ENCODE measurements at regions not wholly inside any gene's neighbourhood (a gene's known extent, or its start where the extent isn't known, plus 50 kb on each side); places are given as distances from the start of the nearest gene placed in this dataset.
"Not testable (repeated sequence)": the region's sequence is repeated elsewhere in the genome, so short reads cannot be mapped to it uniquely, and the experiment has no call there.

DNA sequence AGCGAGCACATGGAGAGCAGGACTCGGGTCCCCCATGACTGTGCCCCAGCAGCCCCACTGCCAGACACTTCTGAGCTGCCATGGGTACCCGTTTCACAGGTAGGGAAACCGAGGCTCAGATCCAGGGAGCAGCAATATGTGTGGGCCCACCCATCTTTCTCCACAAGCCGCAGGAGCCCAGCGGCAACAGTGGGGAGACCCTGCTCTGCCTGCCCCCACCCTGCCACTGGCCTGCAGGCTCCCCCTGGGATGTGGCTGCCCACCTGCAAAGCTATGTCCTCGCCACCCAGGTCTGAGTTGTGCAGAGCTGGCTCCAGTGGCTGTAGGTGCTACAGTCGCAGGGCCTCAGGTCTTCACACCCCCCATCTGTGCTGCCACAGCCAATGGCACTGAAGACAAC lies 50.6 kb upstream of the C1QTNF9B start:
- DNase-seq, result no peak

DNA sequence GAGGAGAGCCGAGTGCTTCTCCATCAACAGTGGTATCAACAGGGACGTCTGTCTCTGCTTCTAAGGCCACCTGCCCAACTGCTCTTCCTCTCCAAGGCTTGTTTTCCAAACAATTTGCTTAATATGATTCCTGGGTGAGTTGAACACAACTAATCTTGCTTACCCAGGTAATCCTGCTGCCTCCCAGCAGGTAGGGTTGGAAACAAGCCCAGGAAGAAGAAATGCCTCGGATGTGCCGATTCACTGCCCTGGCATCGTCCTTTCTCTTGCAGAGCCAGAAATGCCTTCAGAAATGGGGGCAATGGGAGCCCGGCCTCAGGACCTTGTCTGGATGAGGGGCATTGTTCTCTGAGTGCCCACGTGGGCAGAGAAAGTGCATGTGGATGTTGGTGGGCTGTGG lies 51.9 kb upstream of the C1QTNF9B start:
- no peak for DNase-seq

DNA sequence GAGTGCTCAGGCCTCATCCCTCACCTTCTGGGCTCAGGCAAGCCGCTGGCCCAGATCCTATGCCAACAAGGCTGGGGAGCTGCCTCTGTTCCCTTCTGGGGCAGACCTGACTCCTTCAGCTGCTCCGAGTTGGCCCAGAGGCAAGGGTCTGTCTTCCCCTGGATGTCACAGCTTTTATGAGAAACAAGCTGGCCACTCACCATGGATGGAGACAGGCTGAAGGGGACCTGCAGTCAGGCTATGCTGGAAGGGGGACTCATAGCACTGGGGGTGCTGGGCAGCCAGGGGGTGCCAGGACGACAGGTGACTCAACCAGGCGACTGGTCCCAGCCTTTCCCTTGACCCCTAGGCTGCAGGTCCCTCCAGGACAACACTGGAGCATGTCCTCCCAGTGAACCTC lies 52.4 kb upstream of the C1QTNF9B start:
- no peak for DNase-seq

DNA sequence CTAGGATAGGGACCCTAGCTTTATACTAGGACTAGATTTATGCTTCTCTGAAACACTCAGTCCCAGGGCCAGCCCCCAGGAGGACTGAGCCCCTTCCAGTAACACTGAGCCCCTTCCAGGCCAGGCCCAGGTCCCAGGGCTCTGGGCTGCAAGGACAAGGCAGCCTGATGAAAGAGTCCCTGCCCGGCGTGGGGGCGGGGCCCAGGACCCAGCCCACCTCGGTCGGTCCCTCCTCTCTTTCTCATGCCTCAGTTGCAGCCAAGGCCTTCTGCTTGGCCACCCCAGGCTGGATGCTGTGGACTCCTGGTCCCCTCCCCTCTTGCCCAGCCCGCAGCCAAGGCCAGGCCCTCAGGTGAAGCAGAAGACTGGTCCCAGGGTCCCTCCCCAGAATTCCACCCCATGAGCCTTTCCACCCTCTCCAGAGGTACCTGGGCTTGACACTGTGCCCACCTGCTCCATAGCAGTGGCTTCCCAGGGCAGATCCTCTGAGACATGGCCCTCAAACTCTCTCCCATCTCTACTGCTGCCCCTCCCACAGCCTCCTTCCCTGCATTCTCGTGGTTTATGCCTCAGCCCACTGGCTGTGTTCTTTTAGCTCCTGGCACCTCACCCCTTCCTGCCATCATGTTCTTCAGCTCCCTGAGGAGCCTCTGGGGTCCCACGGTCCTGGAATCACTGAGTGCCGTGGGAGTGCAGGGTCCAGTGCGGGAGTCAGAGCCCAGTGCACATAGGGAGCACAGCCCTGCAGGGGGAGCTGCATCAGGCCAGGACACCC lies 53.6 kb upstream of the C1QTNF9B start:
- DNase-seq, result no peak

DNA sequence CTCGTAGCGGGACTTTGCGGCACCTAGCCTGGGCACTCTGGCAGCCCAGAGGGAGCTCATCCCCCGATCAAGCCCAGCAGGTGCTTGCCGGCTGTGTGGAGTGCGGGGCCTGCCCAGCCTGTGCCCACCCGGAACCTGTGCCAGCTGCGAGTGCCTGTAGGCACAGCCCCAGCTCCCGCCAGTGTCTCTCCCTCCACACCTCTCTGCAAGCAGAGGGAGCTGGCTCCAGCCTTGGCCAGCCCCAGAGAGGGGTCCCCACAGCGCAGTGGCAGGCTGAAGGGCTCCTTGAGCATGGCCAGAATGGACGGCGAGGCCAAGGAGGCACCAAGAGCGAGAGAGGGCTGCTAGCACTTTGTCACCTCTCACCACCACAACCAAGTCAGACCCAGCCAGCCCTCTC lies 55.5 kb upstream of the C1QTNF9B start:
- no peak for DNase-seq

DNA sequence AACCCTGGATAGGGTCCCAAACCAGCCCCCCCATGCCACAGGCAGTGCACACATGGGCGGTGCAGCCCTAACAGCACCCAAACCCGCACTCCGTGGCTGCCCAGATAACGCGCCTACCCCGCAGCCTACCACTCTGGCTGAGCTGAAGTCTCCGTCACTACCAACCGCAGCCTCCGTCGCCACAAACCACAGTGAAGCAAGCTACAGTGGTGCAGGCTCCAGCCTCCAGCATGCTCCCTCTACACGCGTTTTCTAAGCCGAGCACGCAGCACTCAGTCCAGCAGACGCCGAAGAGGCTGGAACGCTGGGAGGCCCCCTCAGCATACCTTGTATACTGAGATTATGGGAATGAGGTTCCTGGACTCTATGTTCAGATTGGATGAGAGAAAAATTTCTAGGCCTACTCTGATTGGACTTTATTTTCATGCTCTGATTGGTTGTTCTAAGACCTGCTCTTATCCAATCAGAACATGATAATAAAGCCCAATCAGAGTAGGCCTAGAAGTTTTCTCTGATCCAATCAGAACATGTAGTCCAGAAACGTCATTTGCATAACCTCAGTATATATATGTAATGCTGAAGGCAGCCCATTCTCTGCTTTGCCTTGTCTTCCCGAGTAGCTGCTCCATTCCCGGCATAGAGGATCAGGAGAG lies 56.7 kb upstream of the C1QTNF9B start:
- DNase-seq, result no peak

DNA sequence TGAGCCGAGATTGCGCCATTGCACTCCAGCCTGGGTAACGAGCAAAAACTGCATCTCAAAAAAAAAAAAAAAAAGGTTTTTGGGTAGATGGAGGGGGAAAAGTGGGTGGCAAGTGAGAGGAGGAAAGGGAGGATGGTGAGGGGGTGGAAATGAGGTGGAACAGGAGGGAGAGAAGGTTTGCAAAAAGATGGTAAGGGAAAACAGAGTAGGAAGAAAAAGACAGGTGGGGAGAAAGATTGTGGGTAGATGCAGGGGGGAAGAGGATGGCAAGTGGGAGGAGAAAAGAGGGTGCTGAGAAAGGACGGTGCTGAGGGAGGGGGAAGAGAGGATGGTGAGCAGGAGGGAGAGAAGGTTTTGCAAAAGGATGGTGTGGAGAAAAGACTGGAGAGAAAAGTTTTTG lies 57.8 kb upstream of the C1QTNF9B start:
- DNase-seq, result no peak

DNA sequence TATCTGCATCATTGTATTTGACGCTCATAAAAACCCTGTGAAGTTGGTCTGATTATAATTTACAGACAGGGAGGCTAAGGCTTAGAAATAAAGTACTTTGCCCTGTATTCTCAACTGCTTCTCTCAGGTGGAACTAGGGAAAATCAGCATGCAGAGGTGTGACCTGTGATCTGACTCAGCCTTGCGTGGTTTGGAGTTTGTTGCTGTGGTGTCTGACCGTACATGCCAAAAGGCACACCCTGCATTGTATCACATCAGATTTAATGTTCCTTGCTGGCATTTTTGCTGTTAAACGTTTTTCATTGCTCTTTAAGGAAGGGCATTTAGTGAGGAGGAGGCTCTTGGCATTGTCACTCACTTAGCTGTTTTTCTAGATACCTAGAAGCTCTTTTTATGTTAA lies 58.8 kb upstream of the C1QTNF9B start:
- DNase-seq, result no peak

DNA sequence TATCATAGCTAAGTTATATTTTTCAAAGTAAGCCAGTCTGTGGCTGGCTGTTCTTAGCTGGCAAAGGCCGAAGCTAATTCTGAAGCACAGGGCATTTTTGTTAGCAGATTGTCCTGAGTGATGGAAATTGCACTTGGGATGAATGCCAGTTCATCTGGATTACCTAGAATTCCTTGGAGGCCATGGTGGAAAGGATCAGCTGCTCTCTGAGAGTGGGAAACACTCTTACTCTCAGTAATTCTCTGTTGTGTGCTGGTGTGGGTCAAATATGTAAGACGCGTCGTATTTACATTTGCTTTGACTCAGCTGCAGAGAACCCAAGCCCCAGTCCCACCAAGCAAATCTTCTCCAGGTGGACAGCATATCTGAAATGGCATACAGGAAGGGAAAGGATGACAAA lies 60.7 kb upstream of the C1QTNF9B start:
- no peak for DNase-seq

DNA sequence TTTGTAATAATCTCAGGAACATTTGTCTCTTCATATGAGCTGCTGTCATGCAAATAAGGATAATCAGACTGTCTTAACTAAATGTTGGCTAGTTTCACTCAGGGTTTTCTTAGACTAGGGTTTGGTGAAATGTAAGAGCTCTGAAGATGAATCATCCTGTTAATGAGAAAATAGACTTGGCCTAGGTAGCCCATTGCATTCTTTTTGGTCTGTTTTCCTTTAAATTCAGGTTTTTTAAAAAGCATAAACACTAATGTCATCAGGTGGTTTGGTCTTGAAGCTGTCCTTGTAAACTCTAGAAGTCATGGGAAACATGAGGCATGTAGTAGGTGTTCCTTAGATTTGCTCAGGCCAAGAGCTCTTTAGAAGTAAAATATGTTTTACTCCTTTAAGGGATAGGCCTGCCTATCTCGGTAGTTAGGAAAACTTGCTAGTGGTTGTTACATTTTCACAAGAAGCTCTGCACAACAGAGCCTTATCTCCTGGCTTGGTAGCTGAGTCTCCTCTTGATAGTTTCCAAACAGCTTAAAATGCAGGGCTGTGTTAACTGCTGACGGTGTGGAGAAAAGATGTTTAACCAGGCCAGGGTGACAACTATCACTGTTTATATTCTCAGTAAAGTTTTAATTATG lies 62.0 kb upstream of the C1QTNF9B start:
- DNase-seq, result no peak

DNA sequence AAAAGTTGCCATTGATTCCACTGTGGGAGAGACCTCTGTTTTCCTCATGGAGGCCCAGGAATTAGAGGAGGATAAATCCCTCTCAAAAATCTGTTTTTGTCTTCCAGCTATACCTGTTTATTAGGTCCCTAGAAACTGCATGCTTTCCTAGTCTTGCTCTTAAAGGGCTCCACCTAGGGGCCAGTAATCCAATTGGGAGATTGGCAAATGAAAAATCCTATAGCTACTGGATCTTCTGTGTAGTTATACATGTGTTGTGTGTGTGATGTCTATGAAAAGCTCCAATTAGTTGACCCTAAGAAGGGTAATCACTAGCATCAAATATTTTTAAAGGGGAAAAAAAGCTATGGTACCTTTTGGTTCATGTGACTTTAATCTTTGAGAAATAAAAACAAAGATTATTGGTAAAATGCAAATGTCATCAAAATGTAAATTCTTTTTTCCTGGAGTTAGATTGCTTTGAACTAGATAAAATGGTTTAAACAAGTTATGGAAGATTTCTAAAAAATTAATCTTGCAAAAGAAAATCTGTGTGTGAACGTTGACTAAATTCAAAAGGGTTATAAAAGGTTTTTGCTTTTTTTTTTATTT lies 63.4 kb upstream of the C1QTNF9B start:
- DNase-seq, result no peak

DNA sequence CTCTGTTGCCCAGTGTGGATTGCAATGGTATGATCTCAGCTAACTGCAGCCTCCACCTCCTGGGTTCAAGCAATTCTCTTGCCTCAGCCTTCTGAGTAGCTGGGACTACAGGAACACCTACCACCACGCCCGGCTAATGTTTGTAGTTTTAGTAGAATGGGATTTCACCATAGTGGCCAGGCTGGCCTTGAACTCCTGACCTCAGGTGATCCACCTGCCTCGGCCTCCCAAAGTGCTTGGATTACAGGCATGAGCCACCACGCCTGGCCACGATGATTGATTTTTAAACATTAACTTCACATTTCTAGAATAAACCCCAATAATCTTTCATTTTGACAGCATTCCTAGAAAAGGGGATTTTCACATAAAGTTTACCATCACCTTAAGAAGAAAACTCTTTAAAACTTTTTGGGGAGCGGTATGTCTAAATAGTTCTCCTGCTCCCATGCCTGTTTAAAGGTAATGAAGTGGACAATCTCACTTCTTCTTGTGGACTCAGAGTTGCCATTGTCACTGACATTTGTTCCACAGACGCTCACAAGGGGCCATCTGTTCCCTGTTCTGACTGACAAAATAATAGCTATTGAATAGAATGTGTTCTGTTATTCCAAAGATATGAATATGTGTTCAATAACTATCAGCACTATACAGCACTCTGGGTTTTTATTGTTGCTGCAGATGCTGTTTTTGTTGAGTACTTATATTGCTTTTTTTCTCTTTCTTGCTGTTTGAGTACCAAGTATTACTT lies 66.1 kb upstream of the C1QTNF9B start:
- no peak for DNase-seq

DNA sequence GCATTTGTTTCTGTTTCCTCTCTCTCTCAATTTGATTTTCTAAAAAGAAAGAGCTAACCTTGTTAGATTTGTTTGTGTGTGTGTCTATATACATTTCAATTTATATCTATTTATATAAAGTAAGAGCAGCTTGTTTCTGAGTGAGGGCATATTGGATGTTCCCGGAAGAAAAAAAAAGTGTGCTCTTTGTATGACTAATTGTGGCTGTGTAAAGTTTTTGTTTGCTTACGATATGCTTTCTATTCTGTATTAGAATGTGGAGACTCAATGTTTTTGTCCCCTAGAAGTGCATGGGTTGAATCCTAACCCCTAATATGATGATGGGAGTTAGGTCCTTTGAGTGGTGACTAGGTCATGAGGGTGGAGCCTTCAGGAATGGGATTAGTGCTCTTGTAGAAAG lies 66.6 kb upstream of the C1QTNF9B start:
- no peak for DNase-seq

DNA sequence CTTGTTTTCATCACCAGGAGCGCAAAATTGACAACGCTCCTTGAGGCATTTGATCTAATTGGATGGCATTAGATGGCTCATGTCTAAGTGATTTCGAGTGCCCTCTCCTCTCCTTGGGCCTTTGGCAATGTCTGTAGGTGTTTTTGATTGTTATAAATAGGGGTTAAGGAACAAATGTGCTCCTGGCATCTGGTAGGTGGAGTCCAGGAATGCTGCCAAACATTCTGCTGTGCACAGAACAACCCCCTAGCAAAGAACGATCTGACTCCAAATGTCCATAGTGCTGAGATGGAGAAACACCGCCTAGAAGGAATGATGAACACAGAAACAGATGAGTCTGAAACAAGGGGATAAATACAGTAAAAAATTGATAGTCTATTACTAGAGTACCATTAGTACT lies 68.0 kb upstream of the C1QTNF9B start:
- no peak for DNase-seq

DNA sequence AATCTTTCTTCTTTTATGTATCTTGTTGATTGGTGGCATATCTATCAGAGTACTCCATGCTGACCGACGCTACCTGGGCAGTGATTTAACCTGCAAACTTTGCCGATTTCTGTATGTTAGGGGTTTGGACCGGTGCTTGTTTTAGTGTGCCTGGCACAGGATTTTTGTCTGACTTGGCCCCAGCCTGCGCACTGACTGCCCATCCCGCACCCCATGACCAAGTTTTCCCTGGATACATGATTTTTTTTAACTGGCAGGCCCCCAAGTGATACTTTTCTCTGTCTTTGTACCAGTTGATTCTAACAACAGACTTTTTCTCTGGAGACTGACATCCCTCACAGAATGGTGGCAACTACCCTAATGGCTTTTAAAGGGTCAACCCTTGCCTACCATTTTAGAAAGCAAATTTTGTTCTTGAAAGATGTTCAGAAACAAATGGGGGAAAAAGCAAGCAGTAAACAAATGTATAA lies 69.0 kb upstream of the C1QTNF9B start:
- DNase-seq, result no peak

DNA sequence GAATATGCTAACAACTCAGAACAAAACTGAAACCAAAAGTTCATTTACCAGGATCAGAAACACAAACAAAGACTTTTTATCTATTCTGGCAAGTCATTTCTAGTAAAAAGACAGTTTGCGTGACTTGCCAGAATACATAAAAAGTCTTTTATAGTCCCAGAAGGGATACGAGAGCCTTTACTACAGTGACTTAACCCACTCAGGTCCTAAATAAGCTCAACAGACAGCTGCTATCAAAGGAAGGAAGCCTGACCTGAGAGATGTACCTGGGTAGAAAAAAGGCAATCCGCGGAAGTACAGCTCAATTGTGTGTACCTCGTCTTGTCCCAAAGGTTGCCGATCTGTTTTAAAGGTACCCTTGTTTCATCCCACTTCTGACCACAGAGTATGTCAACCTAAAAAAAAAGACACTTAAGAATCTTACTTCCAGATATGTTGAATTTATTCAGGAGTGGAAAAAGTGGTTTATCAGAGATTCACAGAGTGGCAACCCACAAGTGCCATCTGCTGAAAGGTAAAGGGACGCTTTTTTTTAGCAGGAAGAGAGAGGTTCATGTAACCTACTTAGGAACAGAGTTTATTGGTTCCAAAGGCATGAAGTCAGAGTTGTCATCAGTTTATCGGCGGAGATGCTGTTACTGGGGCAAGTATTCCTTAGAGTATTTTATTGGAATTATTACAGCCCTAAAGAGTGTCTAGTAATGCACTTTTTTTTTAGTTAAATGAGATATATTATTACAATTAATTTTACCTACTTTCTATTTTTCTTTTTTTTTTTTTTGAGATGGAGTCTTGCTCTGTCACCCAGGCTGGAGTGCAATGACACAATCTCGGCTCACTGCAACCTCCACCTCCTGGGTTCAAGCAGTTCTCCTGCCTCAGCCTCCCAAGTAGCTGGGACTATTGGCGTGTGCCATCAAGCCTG lies 69.7 kb upstream of the C1QTNF9B start:
- no peak for DNase-seq

DNA sequence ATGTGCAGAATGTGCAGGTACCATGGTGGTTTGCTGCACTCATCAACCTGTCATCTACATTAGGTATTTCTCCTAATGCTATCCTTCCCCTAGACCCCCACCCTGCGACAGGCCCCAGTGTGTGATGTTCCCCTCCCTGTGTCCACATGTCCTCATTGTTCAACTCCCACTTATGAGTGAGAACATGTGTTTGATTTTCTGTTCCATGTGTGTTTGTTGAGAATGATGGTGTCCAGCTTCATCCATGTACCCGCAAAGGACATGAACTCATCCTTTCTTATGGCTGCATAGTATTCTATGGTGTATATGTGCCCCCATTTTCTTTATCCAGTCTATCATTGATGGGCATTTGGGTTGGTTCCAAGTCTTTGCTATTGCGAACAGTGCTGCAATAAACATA lies 70.5 kb upstream of the C1QTNF9B start:
- not testable (repeated sequence) for DNase-seq

DNA sequence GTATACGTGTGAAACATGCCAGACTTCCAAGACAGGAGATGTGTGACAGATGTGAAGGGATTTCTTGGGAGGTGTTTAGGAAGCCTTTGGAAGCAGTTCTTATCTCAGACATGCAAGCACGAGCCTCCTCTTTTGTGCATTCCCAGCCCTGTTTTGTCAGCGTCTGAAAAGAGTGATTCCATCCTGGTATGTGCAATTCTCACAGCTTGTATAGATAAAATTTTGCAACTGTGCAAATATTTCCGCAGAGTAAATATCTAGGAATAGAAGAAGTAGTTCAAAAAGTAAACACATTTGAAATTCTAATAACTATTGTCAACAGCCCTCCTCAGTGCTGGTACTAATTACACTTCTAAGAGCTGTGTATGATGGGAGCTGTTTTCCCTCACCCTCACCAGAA lies 72.3 kb upstream of the C1QTNF9B start:
- DNase-seq, result no peak

DNA sequence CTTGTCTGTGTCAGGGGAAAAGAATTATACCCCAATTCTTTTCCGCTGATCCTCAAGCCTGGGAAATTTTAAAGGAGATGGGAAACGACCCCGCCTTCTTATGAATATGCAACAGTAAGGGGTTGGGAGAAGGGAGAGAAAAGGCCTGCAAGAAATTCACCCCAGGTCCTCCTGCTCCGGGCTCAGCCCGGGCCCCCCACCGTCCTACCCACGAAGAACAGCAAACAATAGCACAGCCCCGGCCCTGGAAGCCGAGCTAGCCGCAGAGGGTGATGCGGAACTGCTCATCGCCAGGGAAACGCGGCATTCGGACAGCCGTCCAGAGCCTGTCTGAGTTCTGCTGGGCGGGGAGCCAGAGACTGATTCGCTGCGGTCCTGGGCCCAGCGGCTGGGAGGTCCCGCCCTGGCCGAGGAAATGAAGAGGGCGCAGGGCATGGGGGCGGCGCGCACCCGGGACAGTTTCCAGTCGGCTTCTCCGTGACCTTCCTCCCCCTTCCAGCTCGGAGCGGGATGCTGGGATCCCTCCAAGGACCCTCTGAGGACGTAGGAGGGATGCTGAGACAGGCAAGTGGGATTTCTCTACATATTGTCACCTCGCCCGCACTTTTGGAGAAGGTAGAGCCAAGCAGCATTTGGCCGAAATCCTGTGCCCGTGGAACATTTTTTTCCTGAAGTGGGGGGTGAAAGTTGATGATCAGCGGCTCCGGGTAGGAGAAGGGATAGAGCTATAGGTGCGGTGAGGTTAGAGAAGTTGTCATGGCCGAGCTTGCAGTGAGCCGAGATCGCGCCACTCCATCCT lies 82.3 kb upstream of the C1QTNF9B start:
- peak; percentile 44 for DNase-seq

DNA sequence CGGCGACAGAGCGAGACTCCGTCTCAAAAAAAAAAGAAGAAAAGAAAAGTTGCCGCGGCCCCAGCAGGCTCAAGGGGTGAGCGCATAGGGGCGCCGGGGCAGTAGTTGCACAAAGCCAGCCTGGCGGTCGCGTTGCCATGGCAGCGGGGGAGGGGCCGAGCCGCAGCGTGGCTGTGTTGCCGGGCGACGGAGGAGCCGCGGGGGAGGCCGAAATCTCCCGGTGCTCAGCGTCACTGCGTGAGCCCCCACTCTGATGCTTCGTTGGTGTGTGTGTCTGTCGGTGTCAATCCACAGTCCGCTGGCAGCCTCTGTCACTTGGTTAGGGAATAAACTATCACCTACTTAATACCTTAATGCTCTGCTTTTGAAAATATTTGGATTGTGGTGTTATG lies 82.9 kb upstream of the C1QTNF9B start:
- DNase-seq, result peak; percentile 57

DNA sequence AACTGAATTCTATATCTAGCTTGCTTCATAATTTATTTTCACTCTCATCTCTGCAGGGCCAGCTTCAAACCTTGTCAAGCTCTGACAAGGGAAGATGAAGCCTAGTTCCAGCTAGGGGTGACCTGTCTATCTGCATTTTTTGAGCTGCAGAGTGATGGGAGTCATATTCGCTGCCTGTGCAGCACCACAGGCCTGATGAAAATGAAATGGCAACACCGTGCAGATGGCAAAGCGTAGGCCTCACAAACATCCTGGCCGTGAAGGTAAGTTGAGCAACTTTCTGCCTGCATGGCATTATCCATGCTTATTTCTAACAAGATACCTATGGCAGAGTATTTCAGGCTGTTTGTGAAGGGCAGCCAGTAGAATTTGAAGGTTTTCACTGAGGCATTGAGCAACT lies 86.4 kb upstream of the C1QTNF9B start:
- DNase-seq, result no peak
